COLO829 (cell line): ENCODE measurements at regions not wholly inside any gene's neighbourhood (a gene's known extent, or its start where the extent isn't known, plus 50 kb on each side); places are given as distances from the start of the nearest gene placed in this dataset.
"Not testable (repeated sequence)": the region's sequence is repeated elsewhere in the genome, so short reads cannot be mapped to it uniquely, and the experiment has no call there.

Experiments
- DNase-seq: peaks from one replicate; pipeline ENCODE4 v3.0.0; 2012; ENCODE audit warnings: low spot score

- no peak for DNase-seq
Measured at GRCh38 chr4:188287169-188287894, 148.1 kb downstream of the TRIML1 start.

GRCh38 chr4:188289531-188290125 lies 150.4 kb downstream of the TRIML1 start:
- DNase-seq: no peak

GRCh38 chr4:188295899-188296298 lies 156.7 kb downstream of the TRIML1 start:
- peak; percentile 45 for DNase-seq

- DNase-seq: no peak
Measured at GRCh38 chr4:188296331-188296730, 157.1 kb downstream of the TRIML1 start.

GRCh38 chr4:188297873-188298272 lies 158.6 kb downstream of the TRIML1 start:
- DNase-seq: no peak

- no peak for DNase-seq
Measured at GRCh38 chr4:188299161-188299560, 159.9 kb downstream of the TRIML1 start.

GRCh38 chr4:188300385-188300784 lies 161.1 kb downstream of the TRIML1 start:
- DNase-seq: no peak

- no peak for DNase-seq
Measured at GRCh38 chr4:188305690-188306089, 166.4 kb downstream of the TRIML1 start.

GRCh38 chr4:188307591-188307990 lies 168.3 kb downstream of the TRIML1 start:
- no peak for DNase-seq

GRCh38 chr4:188308142-188308541 lies 168.9 kb downstream of the TRIML1 start:
- no peak for DNase-seq

- DNase-seq: no peak
Measured at GRCh38 chr4:188316391-188316790, 177.2 kb downstream of the TRIML1 start.

- DNase-seq: no peak
Measured at GRCh38 chr4:188328966-188329365, 189.7 kb downstream of the TRIML1 start.

GRCh38 chr4:188329521-188329920 lies 190.3 kb downstream of the TRIML1 start:
- DNase-seq: no peak

GRCh38 chr4:188332265-188332664 lies 193.0 kb downstream of the TRIML1 start:
- DNase-seq: no peak

GRCh38 chr4:188336891-188337290 lies 197.7 kb downstream of the TRIML1 start:
- no peak for DNase-seq

- no peak for DNase-seq
Measured at GRCh38 chr4:188341428-188341827, 202.2 kb downstream of the TRIML1 start.

- DNase-seq: no peak
Measured at GRCh38 chr4:188346171-188346809, 207.0 kb downstream of the TRIML1 start.

GRCh38 chr4:188347339-188347738 lies 208.1 kb downstream of the TRIML1 start:
- DNase-seq: no peak

GRCh38 chr4:188349569-188349968 lies 210.3 kb downstream of the TRIML1 start:
- not testable (repeated sequence) for DNase-seq

- no peak for DNase-seq
Measured at GRCh38 chr4:188363196-188363595, 224.0 kb downstream of the TRIML1 start.

GRCh38 chr4:188370777-188371176 lies 231.5 kb downstream of the TRIML1 start:
- no peak for DNase-seq

GRCh38 chr4:188372058-188372457 lies 232.8 kb downstream of the TRIML1 start:
- peak; percentile 58 for DNase-seq

GRCh38 chr4:188372829-188373228 lies 233.6 kb downstream of the TRIML1 start:
- DNase-seq: peak; percentile 87
